TTC549 (cell line): ENCODE measurements at regions not wholly inside any gene's neighbourhood (a gene's known extent, or its start where the extent isn't known, plus 50 kb on each side); places are given as distances from the start of the nearest gene placed in this dataset.
"Not testable (repeated sequence)": the region's sequence is repeated elsewhere in the genome, so short reads cannot be mapped to it uniquely, and the experiment has no call there.

ENCODE experiments used
- FAIRE-seq: peaks from 2 replicates; lab custom pipeline; 2012; peaks lifted over from hg19 to GRCh38; lab: Jason Lieb, UNC

- no peak for FAIRE-seq
Observed at GRCh38 chr1:178643349-178643748, 81.7 kb upstream of the RALGPS2 start.

GRCh38 chr1:178643831-178644230, 81.2 kb upstream of the RALGPS2 start:
- FAIRE-seq, result no peak

DNA sequence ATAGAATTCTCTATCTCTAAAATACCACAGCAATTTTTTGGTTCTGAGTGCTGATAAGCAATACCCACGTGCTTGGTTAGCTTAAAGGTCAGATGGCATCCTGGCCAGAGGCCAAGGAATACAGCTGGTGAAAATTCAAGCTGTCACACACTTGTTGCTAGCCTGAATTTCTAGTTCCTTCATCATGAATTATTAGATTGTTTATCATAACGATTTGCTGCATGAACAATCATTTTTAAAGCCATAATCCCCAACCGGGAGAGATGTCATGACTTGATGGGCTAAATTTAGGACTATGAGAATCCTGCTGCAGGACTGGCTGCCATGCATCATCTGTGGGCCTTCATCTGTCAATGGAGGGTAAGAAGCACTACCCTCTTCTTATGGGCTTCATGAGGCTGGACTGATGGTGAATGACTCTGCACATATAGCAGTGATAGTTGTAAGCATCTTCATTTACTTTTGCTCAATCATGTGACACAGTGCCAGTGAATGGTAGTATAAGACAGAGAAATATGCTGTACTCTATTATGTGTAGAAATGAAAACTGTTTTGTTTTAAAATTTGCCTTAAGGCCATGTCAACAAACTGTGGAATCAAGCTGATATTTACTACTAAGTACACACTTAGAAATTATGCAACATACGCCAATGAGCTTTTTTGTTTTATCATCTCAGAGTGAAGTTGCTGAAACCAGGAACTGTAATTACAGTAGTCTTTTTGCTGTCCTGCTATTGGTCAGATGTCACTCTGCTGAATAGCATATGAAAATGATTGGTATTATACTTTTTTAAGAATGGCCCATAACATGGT, 80.5 kb upstream of the RALGPS2 start:
- FAIRE-seq, result no peak

DNA sequence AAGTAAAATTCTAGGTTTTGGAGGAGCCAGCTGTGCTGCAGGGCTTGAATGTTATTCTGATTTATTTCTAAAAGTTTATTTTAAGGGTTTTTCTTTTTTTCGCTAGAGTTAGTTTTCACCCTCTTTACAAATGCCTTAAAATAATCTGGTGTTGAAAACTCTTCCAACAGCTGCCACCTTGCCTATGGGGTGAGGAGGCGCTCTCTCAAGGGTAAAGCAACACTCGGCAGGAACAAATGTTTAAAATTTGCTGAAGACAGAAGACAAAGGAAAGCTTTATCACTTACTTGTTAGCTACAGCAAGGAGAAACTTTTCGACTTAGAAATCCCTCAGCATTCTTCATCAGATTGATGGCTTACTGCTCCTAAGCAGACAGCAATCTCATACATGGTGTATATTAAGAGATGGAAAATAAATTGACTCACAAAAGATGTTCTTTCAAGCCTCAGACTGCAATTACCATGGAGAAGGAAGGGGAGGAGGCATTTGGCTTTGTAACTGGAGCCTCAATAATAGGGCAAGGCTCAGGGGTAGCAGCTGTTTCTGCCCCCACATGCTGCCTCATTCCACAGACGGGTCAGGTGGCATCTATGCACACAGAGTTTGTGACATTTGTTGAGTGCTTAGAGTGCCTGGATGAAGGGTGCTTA, 79.8 kb upstream of the RALGPS2 start:
- FAIRE-seq, result no peak

DNA sequence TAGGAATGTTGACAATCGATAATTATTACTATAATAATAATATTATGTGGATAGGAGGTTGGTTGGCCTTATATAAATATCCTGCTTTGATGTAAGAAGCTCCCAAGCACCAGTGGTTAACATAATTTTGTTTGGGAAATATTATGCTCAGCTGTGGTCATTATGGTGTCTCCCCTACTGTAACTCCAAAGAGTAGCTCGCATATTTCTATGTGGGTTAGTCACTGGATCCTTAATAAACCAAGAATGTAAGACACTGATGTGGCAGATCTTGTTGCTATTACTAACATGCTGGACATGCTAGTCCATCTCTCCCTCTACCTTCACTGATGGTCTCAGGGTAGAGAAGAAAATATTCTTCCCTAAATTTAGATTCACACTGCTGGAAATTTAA, 79.2 kb upstream of the RALGPS2 start:
- no peak for FAIRE-seq

- no peak for FAIRE-seq
Observed at GRCh38 chr1:178646821-178647220, 78.2 kb upstream of the RALGPS2 start.

- FAIRE-seq, result no peak
Observed at GRCh38 chr1:178648151-178648550, 76.9 kb upstream of the RALGPS2 start.

DNA sequence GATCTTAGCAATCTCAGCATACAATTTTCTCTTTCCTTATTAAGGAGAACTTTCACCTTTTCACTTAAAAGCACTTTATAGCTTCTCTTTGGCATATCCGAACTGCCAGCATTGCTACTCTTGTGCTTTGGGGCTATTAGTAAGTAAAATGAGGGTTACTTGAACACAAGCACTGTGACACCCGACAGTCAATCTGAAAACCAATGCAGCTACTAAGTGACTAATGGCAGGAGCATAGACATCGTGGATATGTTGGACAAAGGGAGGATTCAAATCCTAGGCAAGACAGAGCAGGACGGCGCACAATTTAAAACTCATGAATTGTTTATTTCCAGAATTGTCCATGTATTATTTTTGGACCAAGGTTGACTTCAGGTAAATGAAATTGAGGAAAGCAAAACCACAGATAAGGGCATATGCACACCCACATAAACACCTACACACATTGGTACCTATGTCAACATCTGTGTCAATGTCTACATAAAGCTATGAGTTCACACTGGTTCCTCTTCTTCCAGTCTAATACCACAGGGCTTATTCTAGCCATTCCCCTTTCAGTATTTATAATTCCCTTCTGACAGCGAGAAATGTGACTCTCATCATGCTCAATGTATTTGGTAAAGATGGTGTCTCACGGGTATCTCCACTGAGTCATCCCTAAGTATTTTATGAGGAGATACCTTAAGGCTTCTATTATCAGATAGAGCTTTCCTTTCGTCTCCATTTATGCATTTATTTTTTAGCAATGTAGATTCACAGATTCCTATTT, 75.3 kb upstream of the RALGPS2 start:
- FAIRE-seq, result no peak

DNA sequence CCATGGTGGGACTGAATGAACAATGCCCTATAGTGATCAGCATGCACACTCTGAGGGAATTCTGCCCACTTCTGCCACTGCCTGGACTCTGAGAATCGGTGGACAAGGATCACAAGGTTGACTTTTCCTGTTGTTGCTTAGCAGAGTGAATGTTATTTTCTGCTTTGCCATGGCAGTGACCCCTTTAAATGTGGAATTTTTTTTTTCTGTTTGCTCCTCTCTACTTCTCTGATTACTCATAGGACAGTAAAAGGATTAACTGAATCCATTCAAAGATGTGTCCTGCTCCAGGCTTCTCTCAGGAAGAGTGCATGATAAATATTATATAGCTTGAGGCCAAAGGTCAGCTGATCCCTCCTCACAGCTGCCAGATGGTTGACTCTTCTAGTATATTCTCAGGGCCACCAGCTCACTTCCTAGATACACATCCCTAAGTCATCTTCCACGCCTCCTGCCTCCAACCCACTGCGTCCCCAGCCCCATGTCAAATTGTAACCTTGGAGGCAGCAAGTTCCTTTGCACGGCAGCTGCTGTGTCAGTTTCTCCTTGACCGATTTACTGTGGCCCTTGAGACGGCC, 74.0 kb upstream of the RALGPS2 start:
- FAIRE-seq, result no peak

DNA sequence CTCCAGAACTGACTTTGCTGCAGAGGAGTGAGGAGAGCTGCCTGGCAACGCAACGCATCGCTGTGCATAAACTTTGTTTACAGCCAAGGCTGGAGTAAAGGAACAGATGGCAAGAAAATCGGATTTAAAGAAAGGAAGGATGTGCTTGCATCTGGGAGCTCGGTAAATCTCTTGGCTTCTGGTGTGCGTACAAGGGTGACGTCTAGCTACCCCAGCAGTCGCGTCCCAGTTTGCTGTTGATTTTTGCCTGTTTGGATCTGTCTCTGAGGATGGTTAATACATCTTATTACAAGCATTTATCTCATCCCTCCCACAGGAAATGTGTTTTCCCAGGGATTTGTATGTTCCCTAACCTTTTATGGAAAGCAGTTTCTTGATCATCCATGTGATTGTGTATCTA, 73.3 kb upstream of the RALGPS2 start:
- FAIRE-seq, result no peak

DNA sequence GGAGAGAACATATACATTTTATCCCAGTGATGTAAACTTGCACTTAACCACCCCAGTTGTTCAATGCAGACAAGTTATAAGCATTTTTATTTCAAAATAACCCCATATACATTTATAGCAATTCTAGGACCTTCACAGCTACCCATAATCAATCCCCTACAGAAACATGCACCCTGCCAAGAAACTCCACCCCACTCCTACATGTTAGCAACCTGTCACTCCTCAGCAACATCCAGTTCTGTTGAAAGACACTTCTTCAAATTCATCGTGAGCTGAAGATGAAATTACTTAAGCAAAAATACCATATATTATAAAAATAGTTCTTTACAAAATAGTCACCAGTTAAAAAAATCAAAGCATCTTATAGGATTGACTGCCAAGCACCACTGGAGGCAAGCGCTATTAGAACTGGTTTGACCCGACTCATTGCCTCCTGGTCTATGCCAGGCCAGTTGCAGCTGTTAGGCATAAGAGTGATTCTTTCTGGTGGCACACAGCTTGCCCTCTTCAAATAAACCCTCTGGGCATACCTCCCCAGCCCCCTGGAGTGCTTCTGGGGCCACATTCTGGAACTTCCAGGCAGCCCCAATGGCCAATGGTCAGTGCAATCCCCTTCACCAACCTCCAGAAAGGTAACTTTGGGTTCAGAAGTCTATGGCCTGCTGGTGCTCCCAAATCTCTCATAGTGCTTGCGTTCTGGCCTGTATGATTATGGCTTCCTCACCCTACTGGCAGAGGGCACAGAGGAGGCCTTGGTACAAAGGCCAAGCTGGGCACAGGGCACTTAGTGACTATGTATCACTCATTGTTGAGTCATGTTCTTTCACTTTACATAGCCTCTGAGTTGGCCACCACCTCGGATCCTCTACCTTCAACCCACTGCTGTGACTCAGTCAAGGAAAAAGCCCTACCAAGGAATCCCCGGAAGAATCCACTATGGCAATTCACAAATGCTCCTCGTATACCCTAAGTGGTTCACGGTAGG, 72.2 kb upstream of the RALGPS2 start:
- no peak for FAIRE-seq

DNA sequence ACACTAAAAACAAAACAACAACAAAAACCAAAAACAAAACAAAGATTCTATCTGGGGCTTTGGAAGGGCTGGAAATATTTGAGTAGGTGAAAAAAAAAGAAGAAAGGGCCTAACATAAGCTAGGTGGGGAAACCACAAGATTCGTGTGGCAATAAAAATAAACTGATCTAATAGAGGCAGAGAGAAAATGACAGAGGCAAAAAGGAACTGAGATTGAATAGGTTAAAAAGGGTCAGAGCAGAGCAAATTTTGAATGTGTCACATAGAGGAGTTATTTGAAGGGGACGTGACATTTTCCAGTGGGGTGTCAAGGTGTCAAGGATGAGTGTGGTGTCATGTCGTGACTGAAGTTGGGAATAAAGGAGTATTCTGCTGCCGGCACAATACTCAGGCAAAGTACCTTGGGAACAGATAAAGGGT, 65.2 kb upstream of the RALGPS2 start:
- FAIRE-seq, result no peak

- FAIRE-seq, result no peak
Observed at GRCh38 chr1:178660461-178660860, 64.6 kb upstream of the RALGPS2 start.

DNA sequence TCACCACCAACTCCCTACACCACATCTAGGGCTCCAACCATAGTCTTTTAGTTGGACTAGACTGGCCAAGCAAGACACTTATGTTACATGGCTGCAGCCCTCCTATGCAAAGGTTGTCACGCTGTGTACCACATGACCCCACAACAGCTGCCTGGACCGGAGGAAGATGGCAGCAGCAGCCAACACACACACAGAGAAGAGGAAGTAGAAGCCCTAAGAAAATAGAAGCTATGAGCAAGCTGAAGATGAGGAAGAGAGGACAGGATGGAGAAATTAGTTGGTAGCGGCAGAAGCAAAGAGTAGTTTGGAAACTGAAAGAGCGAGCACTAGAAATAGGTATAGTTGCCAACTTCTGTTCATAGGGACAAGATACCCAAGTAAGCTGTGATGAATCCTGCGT, 60.8 kb upstream of the RALGPS2 start:
- no peak for FAIRE-seq

- FAIRE-seq, result no peak
Observed at GRCh38 chr1:178665579-178665978, 59.5 kb upstream of the RALGPS2 start.

DNA sequence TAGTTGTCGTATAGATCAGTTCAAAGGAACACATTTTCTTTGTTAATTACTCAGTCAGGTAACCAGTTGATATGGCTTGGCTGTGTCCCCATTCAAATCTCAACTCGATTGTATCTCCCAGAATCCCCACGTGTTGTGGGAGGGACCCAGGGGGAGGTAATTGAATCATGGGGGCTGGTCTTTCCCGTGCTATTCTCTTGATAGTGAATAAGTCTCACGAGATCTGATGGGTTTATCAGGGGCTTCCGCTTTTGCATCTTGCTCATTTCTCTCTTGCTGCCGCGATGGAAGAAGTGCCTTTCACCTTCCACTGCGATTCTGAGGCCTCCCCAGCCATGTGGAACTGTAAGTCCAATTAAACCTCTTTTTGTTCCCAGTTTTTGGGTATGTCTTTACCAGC, 58.2 kb upstream of the RALGPS2 start:
- not testable (repeated sequence) for FAIRE-seq

- FAIRE-seq, result no peak
Observed at GRCh38 chr1:178672434-178672833, 52.6 kb upstream of the RALGPS2 start.

- FAIRE-seq, result not testable (repeated sequence)
Observed at GRCh38 chr1:178674559-178674958, 50.5 kb upstream of the RALGPS2 start.
